Stomach (tissue), 4 donors: ENCODE measurements at regions not wholly inside any gene's neighbourhood (a gene's known extent, or its start where the extent isn't known, plus 50 kb on each side); places are given as distances from the start of the nearest gene placed in this dataset.

Experiments
- EP300 ChIP-seq: sonication (generic); formaldehyde crosslinking; IDR thresholded peaks from one replicate; pipeline ENCODE4 v1.6.1; 2017; ENCODE audit warnings: antibody characterized with exemption
- POLR2A ChIP-seq, 4 donors: fragments of 450-650 bp; IDR thresholded peaks; one replicate each; pipeline ENCODE4 v1.6.1; 2016; ENCODE audit warnings: antibody characterized with exemption in 4 of 4, control low read depth in 2 of 4, mild to moderate bottlenecking in 1 of 4, moderate library complexity in 1 of 4
- POLR2AphosphoS5 ChIP-seq, 3 donors: sonication (generic); formaldehyde crosslinking; IDR thresholded peaks; one replicate each; pipeline ENCODE4 v1.6.1; 2016; ENCODE audit warnings: antibody characterized with exemption in 3 of 3
- TF ChIP-seq, protein P1 (sequence below), 7 experiments: fragments of 450-650 bp in 4 of 7; fragments of 200-600 bp in 3 of 7; sonication (generic) in 3 of 7; IDR thresholded peaks; one replicate each; pipeline ENCODE4 v1.5.1; 2016 to 2019; ENCODE audit warnings: antibody characterized with exemption in 7 of 7, control low read depth in 2 of 7, mild to moderate bottlenecking in 1 of 7

- TF ChIP-seq, protein P1, sequence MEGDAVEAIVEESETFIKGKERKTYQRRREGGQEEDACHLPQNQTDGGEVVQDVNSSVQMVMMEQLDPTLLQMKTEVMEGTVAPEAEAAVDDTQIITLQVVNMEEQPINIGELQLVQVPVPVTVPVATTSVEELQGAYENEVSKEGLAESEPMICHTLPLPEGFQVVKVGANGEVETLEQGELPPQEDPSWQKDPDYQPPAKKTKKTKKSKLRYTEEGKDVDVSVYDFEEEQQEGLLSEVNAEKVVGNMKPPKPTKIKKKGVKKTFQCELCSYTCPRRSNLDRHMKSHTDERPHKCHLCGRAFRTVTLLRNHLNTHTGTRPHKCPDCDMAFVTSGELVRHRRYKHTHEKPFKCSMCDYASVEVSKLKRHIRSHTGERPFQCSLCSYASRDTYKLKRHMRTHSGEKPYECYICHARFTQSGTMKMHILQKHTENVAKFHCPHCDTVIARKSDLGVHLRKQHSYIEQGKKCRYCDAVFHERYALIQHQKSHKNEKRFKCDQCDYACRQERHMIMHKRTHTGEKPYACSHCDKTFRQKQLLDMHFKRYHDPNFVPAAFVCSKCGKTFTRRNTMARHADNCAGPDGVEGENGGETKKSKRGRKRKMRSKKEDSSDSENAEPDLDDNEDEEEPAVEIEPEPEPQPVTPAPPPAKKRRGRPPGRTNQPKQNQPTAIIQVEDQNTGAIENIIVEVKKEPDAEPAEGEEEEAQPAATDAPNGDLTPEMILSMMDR (IDR thresholded peaks at IDR 0.05), result no peak
- TF ChIP-seq POLR2A (IDR thresholded peaks at IDR 0.05) (no peak), POLR2AphosphoS5 (IDR thresholded peaks at IDR 0.05) (no peak), EP300 (no peak)
Observed at GRCh38 chr6:66860328-66860727, 1153.3 kb upstream of the EYS start.
